ENCODE measurements at regions not wholly inside any gene's neighbourhood (a gene's known extent, or its start where the extent isn't known, plus 50 kb on each side); places are given as distances from the start of the nearest gene placed in this dataset.

DNA sequence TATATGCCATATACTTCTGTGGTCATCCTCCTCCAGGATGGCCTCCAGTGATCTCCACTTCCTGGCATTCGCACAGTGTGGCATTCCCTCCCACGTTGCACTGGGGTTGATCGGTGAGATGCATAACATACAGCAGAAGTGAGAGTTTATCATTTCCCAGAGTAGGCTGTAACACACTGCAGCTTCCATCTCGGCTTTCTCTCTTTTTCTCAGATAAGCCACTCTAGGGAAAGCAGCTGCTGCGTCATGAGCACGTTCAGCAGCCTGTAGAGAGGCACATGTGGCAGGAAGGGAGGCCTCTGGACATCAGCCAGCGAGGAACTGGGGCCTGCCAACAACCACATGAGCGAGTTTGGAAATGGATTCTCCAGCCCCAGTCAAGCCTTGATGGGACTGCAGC, 807.1 kb downstream of the DIAPH3 start:
- H3K79me2 ChIP-seq (ENCODE audit: insufficient read depth, low read length): no peaks in the 10 kb centered on the region
- no peak for TF ChIP-seq EZH2phosphoT487 (IDR thresholded peaks at IDR 0.05; ENCODE audit: borderline replicate concordance)
- TF ChIP-seq, protein P1, sequence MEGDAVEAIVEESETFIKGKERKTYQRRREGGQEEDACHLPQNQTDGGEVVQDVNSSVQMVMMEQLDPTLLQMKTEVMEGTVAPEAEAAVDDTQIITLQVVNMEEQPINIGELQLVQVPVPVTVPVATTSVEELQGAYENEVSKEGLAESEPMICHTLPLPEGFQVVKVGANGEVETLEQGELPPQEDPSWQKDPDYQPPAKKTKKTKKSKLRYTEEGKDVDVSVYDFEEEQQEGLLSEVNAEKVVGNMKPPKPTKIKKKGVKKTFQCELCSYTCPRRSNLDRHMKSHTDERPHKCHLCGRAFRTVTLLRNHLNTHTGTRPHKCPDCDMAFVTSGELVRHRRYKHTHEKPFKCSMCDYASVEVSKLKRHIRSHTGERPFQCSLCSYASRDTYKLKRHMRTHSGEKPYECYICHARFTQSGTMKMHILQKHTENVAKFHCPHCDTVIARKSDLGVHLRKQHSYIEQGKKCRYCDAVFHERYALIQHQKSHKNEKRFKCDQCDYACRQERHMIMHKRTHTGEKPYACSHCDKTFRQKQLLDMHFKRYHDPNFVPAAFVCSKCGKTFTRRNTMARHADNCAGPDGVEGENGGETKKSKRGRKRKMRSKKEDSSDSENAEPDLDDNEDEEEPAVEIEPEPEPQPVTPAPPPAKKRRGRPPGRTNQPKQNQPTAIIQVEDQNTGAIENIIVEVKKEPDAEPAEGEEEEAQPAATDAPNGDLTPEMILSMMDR (conservative IDR thresholded peaks at IDR 0.05; ENCODE audit: low read length): no peak
- H3K36me3 ChIP-seq (ENCODE audit: insufficient read depth, low read length): no peaks in the 10 kb centered on the region
- peaks cover 32% of the 10 kb centered on the region for H3K4me1 ChIP-seq (ENCODE audit: insufficient read depth, low read length, poor library complexity, severe bottlenecking)
- no peak overlapping the region for H3K4me3 ChIP-seq (ENCODE audit: low read length, poor library complexity, severe bottlenecking)
- H2AFZ ChIP-seq (ENCODE audit: low read length): no peak overlapping the region
- no peaks in the 10 kb centered on the region for H3K9me2 ChIP-seq (replicated peaks; ENCODE audit: low read depth, low read length)
- H3K27me3 ChIP-seq (ENCODE audit: insufficient read depth, low read length, poor library complexity, severe bottlenecking): no peaks in the 10 kb centered on the region
- H3K4me2 ChIP-seq (ENCODE audit: low read depth, low read length, poor library complexity, severe bottlenecking): no peak overlapping the region
- no peaks in the 10 kb centered on the region for H3K9me3 ChIP-seq (ENCODE audit: insufficient read depth, low read depth, low read length)
- H3K9ac ChIP-seq (ENCODE audit: low read depth, low read length, poor library complexity, severe bottlenecking): no peak overlapping the region
- no peaks in the 10 kb centered on the region for H4K20me1 ChIP-seq (ENCODE audit: insufficient read depth, low read length, poor library complexity, severe bottlenecking)
- no peaks in the 10 kb centered on the region for H3F3A ChIP-seq (ENCODE audit: low read depth)

DNA sequence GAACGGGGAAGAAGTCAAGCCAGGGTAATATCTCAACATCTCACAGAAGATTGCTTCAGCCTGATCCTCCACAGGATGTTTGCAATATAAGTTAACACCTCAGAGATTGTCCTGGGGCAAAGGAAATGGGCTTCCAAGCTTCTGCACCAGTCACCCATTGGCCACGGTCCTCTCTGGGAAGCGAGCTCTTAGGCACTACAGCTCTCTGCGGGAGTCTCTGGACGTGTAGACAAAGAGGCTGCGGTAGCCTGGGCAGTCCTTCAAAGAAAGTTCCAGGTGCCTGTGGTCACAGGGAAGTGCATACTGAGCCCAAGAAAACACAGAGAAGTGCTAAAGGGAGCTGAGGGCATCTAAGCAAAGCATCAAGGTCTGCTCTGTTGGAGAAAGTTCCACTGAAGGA, 805.7 kb downstream of the DIAPH3 start:
- H3K36me3 ChIP-seq (ENCODE audit: insufficient read depth, low read length): no peaks in the 10 kb centered on the region
- H3K4me2 ChIP-seq (ENCODE audit: low read depth, low read length, poor library complexity, severe bottlenecking): peak overlapping the region; percentile 73
- no peaks in the 10 kb centered on the region for H3K79me2 ChIP-seq (ENCODE audit: insufficient read depth, low read length)
- no peaks in the 10 kb centered on the region for H3K9me3 ChIP-seq (ENCODE audit: insufficient read depth, low read depth, low read length)
- TF ChIP-seq, protein P1 (conservative IDR thresholded peaks at IDR 0.05; ENCODE audit: low read length): no peak
- TF ChIP-seq EZH2phosphoT487 (IDR thresholded peaks at IDR 0.05; ENCODE audit: borderline replicate concordance): no peak
- no peaks in the 10 kb centered on the region for H4K20me1 ChIP-seq (ENCODE audit: insufficient read depth, low read length, poor library complexity, severe bottlenecking)
- no peak overlapping the region for H2AFZ ChIP-seq (ENCODE audit: low read length)
- no peak overlapping the region for H3K4me3 ChIP-seq (ENCODE audit: low read length, poor library complexity, severe bottlenecking)
- no peaks in the 10 kb centered on the region for H3K9me2 ChIP-seq (replicated peaks; ENCODE audit: low read depth, low read length)
- H3K9ac ChIP-seq (ENCODE audit: low read depth, low read length, poor library complexity, severe bottlenecking): no peak overlapping the region
- H3K4me1 ChIP-seq (ENCODE audit: insufficient read depth, low read length, poor library complexity, severe bottlenecking): peaks cover 32% of the 10 kb centered on the region
- no peaks in the 10 kb centered on the region for H3F3A ChIP-seq (ENCODE audit: low read depth)
- H3K27me3 ChIP-seq (ENCODE audit: insufficient read depth, low read length, poor library complexity, severe bottlenecking): no peaks in the 10 kb centered on the region

- Histone ChIP-seq H3K9me2 (replicated peaks; ENCODE audit: low read depth, low read length) (no peaks in the 10 kb centered on the region), H3K36me3 (ENCODE audit: insufficient read depth, low read length) (no peaks in the 10 kb centered on the region), H3K4me2 (ENCODE audit: low read depth, low read length, poor library complexity, severe bottlenecking) (peak overlapping the region; percentile 73), H3K27me3 (ENCODE audit: insufficient read depth, low read length, poor library complexity, severe bottlenecking) (no peaks in the 10 kb centered on the region), H3F3A (ENCODE audit: low read depth) (no peaks in the 10 kb centered on the region), H2AFZ (ENCODE audit: low read length) (peak overlapping the region; percentile 94), H3K79me2 (ENCODE audit: insufficient read depth, low read length) (no peaks in the 10 kb centered on the region), H4K20me1 (ENCODE audit: insufficient read depth, low read length, poor library complexity, severe bottlenecking) (no peaks in the 10 kb centered on the region), H3K4me1 (ENCODE audit: insufficient read depth, low read length, poor library complexity, severe bottlenecking) (peaks cover 35% of the 10 kb centered on the region), H3K4me3 (ENCODE audit: low read length, poor library complexity, severe bottlenecking) (peak overlapping the region; percentile 63), H3K9ac (ENCODE audit: low read depth, low read length, poor library complexity, severe bottlenecking) (peak overlapping the region; percentile 60), H3K9me3 (ENCODE audit: insufficient read depth, low read depth, low read length) (no peaks in the 10 kb centered on the region)
- TF ChIP-seq EZH2phosphoT487 (IDR thresholded peaks at IDR 0.05; ENCODE audit: borderline replicate concordance): no peak
- TF ChIP-seq, protein P1 (conservative IDR thresholded peaks at IDR 0.05; ENCODE audit: low read length): no peak
Observed at GRCh38 chr13:59360108-59360507, 803.6 kb downstream of the DIAPH3 start.
